GM21515 (cell line): ENCODE measurements at regions not wholly inside any gene's neighbourhood (a gene's known extent, or its start where the extent isn't known, plus 50 kb on each side); places are given as distances from the start of the nearest gene placed in this dataset.

Source experiments
- ATAC-seq: cut with Tn5 transposase; IDR thresholded peaks from one replicate; pipeline ENCODE4 v1.9.1; 2021; ENCODE audit not compliant: unreplicated experiment

DNA sequence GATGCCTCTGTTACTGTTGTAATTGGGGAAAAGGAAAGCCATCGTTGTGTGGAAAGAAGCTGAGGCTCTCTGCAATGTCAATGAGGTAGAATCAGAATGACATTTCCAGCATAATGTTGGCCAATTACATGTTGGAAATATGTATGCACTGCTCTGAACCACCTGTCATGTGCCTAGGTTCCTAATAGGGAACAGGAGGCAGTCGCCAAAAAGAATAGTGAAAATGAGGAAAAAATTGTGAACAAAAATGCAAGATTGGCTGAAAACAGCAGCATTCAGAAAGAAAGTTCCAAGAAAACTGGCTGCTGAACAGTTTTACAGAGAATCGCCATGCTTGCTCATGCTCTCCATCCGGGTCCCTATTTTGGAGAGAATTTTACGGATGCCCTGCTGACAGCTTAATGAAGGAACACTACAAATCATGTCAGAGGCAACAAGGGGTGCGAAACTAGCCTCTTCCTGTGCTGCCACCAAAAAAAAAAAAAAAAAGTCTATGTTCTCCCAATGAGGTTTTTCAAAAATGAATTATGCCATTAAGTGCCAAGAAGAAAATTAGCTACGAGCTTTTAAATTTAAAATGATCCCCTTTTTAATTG is 305.9 kb upstream of the ARRDC4 start:
- no peak for ATAC-seq

DNA sequence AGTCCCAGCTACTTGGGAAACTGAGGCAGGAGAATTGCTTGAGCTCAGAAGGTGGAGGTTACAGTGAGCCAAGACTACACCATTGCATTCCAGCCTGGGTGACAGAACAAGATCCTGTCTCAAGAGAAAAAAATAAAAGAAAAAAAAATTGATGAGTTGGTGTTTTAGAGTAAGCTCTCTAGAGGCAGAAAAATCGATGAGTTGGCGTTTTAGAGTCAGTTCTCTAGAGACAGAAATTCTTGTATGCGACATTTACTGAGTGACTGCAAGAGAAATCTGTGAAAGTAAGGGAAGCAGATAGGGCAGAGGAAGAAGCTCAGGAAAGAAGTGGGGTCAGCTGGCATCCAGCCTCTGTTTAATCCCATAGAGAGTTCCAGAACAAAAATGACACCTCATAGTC is 298.7 kb upstream of the ARRDC4 start:
- no peak for ATAC-seq

DNA sequence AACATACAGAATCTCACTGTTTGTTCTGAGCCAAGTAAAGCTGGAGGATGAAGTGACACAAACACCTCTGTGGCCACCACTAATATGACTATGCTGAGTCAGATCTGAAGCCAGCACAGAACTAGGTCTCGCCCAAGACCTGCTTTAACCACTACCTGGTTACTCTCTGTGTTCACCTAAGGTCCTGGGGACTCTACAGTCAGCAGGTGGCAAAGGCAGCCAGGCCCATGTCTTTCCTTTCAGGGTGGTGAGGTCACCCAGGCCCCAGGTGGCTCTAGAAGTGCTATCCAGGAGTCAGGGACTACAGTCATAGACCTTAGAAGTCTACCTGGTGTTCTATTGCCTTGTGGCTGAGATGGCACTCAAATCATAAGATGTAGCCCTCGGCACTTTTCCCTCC is 287.9 kb upstream of the ARRDC4 start:
- no peak for ATAC-seq

DNA sequence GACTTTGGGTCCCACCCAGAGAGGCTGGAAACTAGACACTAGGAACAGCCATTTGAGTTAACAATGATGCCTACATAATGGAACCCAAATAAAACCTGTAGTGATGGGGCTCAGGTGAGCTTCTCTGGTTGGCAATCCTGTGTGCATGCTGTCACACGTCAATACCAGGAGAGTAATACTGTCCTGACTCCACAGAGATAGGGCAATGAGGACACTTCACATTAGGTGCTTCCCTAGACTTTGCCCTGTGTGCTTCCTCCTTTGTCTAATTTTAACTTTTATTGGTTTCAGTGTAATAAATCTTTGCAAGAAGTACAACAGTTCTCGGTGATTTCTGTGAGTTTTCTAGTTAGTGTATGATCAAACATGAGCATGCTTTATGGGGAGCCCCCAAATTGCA is 281.8 kb upstream of the ARRDC4 start:
- ATAC-seq, result no peak

DNA sequence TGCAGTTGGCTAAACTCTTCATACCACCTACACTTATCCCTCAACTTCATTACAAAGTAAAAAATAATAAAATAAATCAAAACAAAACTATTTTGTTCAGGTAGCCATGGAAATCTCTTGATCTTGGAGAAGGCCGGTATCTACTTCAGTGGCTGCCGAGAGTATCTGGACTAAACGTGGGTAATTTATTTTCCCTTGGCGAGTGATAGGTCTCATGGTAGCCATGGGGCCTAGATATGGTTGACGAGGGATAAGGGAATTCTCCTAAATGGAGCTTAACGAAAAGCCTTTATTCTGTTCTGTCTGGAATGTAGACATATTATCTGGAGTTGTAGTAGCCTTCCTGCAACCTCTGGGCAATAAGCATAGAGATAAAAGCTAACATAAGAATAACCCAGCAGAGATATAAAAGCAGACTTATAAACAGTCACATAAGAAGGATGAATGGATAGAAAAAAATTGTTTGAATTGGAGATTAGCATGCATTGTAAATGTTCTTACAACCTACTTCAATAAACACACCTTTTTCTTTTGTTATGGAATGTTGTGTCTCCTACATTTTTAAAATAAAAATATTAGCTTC is 281.3 kb upstream of the ARRDC4 start:
- ATAC-seq, result no peak

DNA sequence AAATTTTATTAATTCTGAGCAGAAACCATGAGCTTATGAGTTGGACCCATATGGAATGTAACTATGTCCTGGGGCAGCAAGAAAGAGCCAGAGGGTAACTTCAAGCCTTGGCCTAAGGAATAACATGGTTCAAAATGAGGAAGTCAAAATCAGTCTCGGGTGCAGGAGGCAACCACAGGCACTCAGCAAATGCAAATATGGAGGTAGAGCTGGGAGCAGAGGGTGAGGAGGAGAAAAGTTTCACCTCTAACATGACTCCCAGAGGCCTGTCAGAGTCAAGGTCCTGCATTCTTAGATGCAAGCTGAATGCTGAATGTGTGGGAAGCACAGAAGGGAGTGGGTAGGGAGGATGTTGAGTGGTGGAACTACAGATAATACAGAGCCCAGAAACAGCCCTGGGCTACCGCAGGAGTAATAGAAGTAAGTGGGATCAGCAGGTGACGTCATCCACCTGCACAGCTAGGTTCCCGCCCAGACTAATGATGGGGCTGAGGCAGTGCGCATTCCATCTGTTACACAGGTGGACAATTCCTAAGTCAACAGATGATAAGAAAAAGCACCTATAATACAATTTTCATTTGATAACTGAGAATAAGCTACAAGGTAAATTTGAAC is 279.8 kb upstream of the ARRDC4 start:
- no peak for ATAC-seq

DNA sequence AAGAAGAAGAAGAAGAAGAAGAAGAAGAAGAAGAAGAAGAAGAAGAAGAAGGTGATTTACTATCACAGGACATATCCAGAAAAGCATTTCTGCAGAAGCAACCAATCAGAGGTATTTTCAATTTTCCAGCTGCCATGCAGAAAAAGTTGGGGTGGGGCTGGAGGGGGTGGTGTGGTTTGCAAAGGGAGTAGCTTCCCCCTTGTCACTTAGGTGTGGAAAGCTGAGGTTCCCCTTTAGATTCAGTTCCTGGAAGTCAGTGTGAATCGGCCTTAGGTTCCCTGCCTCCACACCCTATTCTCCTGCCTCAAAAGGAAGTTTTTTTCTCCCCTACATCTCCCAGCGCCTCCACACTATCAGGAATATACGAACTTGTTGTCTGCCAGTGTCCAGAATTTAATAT is 276.7 kb upstream of the ARRDC4 start:
- no peak for ATAC-seq

DNA sequence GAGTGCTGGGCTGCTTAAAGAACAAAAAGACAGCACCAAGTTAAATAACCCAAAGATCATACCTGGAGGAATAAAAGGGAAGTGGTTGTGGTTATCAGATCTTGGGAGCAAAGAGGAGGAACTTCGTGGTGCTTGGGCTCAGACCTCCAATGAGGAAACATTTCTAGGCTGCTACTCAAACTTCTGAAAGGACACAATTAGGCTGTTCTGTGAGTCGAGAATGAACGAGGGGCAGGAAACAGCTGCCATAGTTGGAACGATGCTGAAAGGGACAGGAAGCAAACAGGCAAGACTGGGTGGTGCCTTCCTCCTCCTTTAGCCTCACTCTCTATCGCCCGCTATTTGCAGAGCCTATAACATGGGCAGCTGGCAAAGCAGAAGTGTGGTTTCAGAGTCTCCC is 276.3 kb upstream of the ARRDC4 start:
- no peak for ATAC-seq

DNA sequence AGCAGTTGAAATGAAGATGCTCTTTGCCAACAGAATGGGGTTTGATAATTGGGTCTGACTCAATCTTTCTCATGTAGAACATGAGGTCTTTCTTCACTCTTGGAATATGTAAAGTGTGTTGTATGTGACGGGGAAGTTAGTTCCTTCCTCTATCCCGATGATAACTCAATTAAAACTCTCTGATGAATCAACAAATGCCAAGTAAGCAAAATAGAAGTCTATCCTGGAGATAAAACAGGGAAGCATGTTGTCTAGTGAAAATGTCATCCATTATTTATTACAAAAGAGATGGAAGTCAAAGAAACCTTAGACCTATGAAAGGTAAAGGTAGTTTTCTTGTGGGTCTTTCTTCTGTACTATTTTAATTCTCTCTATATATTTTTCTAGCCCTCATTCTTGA is 274.2 kb upstream of the ARRDC4 start:
- ATAC-seq, result no peak

DNA sequence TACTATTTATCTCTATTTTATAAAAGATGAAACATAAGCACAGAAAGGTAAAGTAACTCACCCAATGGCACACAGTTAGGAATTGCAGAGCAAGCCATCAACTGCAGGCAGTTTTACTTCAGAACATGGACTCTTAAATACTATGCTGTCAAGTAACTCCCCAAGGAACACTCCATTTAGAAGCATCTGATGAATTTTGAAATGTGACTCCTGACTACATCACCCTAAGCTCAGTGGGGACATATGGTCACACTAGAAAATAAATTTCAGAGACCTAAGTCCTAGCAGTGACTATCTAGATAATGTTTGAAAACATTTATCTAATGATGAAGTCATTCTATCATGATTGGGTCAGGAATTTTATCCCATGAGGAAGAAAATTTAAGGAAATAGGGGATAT is 272.8 kb upstream of the ARRDC4 start:
- ATAC-seq, result no peak

DNA sequence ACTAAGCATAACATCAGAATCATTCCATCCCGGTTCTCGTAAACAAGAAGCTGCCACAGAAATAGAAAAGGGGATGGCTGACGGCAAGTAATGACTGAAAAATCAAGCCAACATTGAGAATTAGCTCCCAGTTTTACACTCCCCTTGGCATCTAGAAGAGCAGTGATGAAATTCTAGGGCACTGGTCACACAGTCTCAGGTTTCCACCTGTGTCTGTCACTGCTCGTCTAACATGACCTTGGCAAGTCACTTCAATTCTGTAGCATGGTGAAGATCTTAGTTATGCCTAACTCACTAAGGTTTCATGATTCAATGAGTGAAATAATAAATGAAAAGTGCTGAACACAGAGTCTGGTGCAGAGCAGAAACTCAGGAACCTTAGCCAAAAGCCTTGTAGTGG is 272.3 kb upstream of the ARRDC4 start:
- ATAC-seq, result no peak

DNA sequence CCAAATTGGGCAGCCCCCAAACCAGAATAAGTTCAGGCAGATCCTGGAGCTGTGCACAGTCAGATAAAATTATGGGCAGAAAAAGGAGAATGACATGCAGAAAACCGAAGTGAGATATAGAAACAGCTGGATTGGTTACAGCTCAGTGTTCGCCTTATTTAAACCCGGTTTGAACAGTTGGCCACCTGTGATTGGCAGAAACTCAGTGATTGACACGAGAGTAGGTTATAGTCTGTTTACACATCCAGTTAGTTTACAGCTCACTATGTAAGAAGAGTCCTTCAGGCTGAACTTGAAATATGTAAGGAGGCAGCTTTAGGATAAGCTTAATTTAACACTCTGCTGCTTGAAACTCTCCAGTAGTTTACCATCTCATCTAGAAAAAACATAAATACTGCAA is 271.6 kb upstream of the ARRDC4 start:
- ATAC-seq, result no peak

DNA sequence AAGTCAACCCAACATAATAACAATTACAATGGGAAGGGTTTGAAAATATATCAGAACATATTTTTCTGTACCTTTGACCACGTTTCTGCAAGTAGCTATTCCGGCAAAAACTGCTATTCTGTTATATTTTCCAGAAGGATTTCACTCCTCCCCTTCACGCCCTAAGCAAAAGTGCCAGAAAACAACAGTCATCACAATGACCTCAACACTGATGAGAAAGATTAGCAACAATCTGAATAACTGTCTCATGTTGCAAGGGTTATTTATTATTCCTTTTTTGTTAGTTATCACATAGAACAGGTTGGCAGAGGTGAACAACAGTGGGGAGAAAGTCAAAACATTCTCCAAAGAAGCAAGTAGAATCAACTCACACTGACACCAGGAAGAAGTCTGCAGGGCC is 269.4 kb upstream of the ARRDC4 start:
- no peak for ATAC-seq

DNA sequence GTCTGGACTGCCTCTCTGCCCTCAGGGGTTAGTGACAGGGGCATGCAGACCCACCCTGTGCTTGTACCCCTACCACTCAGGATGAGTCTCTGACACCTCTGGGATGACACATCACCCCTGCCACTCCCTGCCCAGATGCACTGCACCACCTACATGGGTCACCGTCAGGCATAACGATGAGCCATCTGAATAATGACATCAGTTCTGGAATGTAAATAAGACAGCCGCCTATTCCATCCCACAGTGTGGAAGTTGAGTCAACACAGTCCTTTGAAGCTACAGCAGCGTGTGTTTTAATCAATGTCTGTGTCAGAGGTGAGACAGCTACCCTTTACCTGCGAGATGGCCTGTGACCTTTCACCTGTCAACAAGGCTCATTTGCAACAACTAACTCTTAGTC is 268.7 kb upstream of the ARRDC4 start:
- no peak for ATAC-seq

DNA sequence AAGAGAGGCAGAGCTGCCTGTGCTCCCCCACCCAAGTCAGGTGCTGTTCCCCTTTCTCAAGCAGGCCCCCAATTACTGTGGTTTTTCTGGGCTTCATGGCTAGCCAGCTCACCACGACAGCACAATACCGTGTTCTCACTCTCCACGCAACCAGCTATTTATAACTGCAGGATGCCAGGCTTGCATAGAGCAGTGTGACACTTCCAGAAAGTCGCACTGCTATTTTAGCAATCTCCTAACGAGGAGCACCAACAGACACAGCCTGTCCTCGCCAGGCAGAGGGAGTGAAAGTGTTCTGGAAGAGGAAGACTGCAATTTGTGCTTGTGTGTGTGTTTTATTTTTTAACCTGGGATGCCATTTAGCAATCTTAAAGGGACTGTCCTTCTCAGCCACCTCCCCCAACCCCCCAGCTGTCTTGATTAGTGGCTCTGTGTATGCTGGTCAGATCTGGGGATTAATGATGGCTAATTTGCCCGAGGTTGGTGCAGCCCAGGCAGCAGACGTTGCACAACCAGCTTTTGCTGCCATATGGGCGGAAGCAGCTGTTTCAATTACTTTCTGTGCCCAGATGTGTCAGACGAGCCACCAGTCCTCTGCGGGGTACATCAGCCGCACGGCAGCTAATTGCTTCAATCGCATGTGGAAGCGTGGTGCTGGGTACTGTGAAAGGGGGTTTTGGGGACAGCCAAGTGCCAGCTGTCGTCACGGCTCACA is 268.0 kb upstream of the ARRDC4 start:
- ATAC-seq, result no peak

DNA sequence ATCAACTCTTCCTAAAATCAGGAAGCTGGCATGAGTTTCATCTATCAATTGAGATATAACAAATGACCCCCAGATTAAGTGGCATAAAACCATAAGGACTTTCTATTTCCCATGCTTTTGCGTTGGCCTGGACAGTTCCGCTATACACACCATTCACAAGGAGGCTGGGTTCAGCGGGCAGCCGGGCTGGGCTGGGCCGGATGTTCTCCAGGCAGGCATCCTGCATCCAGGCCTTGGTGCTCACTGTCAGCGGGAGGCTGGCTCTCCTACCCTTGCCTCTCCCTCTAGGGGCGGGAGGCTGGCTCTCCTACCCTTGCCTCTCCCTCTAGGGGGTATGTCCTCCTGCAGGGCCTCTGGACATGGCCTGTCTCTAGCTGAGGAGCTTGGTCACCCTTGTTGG is 266.0 kb upstream of the ARRDC4 start:
- no peak for ATAC-seq

DNA sequence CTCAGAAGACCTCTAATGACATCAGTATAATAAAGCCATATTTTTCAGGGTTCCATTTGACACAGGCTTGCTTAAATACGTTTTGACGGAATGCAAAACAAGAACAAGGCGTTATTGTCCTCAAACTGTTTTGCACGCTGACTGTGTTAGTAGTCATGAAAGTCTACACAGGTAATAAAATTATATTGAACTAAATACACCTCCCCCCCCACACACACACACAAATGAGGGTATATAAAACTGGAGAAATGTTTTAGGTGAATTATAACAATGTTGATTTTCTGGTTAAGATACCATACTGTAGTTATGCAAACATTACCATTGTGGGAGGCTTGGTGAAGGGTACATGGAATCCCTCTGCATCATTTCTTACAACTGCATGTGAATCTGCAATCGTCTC is 257.1 kb upstream of the ARRDC4 start:
- no peak for ATAC-seq

DNA sequence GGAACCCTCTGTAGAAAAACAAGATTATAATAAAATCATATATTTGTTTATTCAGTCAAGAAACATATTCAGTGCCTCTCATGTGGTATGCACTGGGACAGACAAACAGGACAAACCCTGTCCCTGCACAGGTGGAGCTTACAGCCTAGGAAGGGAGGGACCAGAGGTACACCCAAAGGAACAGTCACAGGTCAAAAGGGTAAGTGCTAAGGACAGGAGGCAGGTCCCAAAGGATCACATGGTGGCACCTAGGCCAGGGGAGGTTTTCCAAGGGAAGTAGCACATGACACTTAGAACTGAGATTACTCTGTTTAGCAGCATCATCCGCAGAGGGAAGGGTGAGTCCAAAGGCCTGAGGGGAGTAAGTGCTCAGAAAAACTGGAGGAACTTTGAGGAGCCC is 254.4 kb upstream of the ARRDC4 start:
- no peak for ATAC-seq

DNA sequence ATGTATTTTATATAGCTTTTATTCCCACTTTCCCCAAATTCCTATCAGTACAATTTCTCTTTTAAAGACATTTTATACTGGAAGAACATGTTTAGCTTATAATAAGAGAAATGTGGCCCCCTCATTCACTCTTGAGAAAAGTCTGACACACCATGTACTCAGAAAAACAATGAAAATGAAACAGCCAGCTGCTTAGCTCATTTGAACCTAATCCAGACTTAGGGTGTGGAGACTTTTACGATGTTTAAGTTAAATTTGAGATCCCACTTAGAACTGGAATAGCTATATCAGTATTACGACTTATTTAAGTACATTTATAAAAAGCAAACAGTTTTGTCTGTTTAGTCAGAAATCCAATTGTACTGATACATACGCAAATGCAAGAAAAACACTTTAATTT is 252.3 kb upstream of the ARRDC4 start:
- no peak for ATAC-seq

DNA sequence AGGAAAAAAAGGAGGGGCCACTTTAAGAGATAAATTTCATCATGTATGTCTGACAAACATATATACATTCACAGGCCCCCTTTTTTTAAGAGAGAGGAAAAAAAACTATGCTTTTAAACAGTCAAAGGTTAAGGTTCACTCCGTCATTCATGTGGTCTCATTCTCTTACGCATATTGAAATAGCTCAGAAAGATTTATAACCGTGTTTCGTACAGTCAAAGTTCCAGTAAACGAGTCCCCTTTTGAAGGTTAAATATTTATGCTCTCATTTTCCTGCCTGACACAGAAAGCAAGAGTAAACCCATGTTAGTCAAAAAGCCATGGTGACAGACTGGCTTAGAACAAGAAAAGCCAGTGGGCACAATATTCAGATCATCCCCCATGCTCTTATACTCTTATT is 248.0 kb upstream of the ARRDC4 start:
- ATAC-seq, result no peak

DNA sequence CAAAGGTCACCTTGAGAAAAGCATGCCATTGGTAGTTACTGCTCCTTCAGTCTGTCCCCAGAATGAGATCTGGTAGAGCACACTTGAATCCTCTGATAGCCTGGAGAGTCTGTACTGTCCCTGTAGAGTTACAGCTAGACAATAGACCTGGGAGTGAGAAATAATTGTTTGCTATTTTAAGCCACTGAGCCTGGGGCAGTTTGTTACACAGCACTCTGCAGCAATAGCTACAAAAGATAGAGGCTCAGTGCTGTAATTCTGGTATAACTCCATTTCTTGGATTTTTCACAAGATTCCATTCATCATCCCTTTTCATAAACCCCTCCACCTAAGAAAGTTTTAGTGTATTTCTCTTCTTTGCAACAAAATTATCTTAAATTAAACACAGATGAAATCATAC is 242.7 kb upstream of the ARRDC4 start:
- no peak for ATAC-seq

DNA sequence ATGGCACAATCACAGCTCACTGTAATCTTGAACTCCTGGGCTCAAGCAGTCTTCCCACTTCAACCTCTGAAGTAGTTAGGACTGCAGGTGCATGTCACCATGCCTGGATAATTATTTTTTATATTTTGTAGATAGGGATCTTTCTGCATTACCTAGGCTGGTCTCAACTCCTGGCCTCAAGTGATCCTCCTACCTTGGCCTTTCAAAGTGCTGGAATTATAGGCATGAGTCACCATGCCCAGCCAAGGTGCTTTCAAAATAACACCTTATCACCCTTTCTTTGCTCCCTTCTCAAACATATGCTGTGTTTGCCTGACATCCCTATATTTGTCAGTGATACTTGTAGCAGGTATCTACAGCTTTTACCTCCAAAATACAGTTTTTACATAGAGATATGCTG is 242.0 kb upstream of the ARRDC4 start:
- no peak for ATAC-seq
